ENCODE measurements at regions not wholly inside any gene's neighbourhood (a gene's known extent, or its start where the extent isn't known, plus 50 kb on each side); places are given as distances from the start of the nearest gene placed in this dataset.

DNA sequence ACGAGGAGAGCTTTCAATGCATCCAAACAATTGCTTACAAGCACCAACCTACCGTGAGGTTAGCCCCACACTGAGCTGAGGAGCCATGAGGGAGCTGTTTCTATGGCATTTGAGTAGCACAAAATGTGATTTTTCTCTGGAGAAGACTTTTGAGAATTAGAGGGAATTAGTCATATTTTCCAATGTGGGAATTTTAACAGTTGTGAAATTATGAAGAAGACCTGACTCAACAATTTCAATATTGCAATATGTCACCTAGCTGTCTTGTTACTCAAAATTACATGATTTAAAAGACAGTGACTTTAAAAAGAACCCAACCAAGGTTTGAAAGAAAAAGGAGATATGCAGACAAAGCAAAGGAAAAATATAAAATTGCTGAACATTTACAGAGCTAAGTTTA lies 62.6 kb upstream of the LY86 start (continued):
- TF ChIP-seq ZNF396 (CRISPR knock-in tag; IDR thresholded peaks at IDR 0.05; ENCODE audit: borderline replicate concordance) (no peak), CBFB (CRISPR knock-in tag; IDR thresholded peaks at IDR 0.05; ENCODE audit: low read depth) (no peak), SMAD3 (CRISPR knock-in tag; IDR thresholded peaks at IDR 0.05; ENCODE audit: borderline replicate concordance) (no peak), TEAD1 (CRISPR knock-in tag; IDR thresholded peaks at IDR 0.05) (no peak), ZNF121 (CRISPR knock-in tag; IDR thresholded peaks at IDR 0.05) (no peak), JAZF1 (CRISPR knock-in tag; IDR thresholded peaks at IDR 0.05) (no peak), JUN (CRISPR knock-in tag; IDR thresholded peaks at IDR 0.05) (no peak), SMAD4 (CRISPR knock-in tag; IDR thresholded peaks at IDR 0.05) (no peak)
- TF ChIP-seq, protein P1, sequence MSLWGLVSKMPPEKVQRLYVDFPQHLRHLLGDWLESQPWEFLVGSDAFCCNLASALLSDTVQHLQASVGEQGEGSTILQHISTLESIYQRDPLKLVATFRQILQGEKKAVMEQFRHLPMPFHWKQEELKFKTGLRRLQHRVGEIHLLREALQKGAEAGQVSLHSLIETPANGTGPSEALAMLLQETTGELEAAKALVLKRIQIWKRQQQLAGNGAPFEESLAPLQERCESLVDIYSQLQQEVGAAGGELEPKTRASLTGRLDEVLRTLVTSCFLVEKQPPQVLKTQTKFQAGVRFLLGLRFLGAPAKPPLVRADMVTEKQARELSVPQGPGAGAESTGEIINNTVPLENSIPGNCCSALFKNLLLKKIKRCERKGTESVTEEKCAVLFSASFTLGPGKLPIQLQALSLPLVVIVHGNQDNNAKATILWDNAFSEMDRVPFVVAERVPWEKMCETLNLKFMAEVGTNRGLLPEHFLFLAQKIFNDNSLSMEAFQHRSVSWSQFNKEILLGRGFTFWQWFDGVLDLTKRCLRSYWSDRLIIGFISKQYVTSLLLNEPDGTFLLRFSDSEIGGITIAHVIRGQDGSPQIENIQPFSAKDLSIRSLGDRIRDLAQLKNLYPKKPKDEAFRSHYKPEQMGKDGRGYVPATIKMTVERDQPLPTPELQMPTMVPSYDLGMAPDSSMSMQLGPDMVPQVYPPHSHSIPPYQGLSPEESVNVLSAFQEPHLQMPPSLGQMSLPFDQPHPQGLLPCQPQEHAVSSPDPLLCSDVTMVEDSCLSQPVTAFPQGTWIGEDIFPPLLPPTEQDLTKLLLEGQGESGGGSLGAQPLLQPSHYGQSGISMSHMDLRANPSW (CRISPR knock-in tag; conservative IDR thresholded peaks at IDR 0.05; ENCODE audit: low read depth) = no peak
- TF ChIP-seq, protein P2, sequence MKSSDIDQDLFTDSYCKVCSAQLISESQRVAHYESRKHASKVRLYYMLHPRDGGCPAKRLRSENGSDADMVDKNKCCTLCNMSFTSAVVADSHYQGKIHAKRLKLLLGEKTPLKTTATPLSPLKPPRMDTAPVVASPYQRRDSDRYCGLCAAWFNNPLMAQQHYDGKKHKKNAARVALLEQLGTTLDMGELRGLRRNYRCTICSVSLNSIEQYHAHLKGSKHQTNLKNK (CRISPR knock-in tag; IDR thresholded peaks at IDR 0.05) = no peak
- TF ChIP-seq, protein P3, sequence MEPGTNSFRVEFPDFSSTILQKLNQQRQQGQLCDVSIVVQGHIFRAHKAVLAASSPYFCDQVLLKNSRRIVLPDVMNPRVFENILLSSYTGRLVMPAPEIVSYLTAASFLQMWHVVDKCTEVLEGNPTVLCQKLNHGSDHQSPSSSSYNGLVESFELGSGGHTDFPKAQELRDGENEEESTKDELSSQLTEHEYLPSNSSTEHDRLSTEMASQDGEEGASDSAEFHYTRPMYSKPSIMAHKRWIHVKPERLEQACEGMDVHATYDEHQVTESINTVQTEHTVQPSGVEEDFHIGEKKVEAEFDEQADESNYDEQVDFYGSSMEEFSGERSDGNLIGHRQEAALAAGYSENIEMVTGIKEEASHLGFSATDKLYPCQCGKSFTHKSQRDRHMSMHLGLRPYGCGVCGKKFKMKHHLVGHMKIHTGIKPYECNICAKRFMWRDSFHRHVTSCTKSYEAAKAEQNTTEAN (CRISPR knock-in tag; IDR thresholded peaks at IDR 0.05) = no peak
- TF ChIP-seq, protein P4, sequence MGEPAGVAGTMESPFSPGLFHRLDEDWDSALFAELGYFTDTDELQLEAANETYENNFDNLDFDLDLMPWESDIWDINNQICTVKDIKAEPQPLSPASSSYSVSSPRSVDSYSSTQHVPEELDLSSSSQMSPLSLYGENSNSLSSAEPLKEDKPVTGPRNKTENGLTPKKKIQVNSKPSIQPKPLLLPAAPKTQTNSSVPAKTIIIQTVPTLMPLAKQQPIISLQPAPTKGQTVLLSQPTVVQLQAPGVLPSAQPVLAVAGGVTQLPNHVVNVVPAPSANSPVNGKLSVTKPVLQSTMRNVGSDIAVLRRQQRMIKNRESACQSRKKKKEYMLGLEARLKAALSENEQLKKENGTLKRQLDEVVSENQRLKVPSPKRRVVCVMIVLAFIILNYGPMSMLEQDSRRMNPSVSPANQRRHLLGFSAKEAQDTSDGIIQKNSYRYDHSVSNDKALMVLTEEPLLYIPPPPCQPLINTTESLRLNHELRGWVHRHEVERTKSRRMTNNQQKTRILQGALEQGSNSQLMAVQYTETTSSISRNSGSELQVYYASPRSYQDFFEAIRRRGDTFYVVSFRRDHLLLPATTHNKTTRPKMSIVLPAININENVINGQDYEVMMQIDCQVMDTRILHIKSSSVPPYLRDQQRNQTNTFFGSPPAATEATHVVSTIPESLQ (CRISPR knock-in tag; IDR thresholded peaks at IDR 0.05) = no peak

DNA sequence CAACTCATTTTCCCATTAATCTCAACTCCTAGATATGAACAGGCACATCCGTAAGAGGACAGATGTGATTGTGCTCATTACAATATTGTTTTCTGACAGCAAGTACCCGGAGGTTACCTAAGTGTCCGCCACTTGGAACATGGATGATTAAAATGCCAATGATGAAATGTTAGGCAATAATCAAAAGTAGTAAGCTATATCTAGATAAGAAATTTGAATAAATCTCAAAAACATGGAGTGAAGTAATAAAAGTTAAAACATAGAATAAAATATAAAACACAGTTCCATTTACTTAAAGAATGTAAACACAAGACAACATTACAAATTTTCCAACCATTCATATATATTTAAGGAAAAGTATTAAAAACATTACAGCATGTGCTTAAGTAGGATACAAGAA lies 59.2 kb upstream of the LY86 start:
- ATAC-seq (no peak), DNase-seq (ENCODE audit: low spot score) (no peak)
- Mint-ChIP-seq H3K36me3 (no peaks in the 10 kb centered on the region), H3K9me3 (peaks cover 8% of the 10 kb centered on the region), H3K27ac (no peak overlapping the region), H3K4me1 (peaks cover 25% of the 10 kb centered on the region), H3K27me3 (ENCODE audit: low read depth) (peaks cover 3% of the 10 kb centered on the region; the same call in 1 of the 2 replicates), H3K4me3 (no peak overlapping the region)
- TF ChIP-seq, protein P5, sequence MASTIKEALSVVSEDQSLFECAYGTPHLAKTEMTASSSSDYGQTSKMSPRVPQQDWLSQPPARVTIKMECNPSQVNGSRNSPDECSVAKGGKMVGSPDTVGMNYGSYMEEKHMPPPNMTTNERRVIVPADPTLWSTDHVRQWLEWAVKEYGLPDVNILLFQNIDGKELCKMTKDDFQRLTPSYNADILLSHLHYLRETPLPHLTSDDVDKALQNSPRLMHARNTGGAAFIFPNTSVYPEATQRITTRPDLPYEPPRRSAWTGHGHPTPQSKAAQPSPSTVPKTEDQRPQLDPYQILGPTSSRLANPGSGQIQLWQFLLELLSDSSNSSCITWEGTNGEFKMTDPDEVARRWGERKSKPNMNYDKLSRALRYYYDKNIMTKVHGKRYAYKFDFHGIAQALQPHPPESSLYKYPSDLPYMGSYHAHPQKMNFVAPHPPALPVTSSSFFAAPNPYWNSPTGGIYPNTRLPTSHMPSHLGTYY (CRISPR knock-in tag; IDR thresholded peaks at IDR 0.05) = no peak
- TF ChIP-seq, protein P1 (CRISPR knock-in tag; conservative IDR thresholded peaks at IDR 0.05; ENCODE audit: low read depth) = no peak
- TF ChIP-seq EMX1 (CRISPR knock-in tag; IDR thresholded peaks at IDR 0.05) (no peak), CREM (CRISPR knock-in tag; IDR thresholded peaks at IDR 0.05) (no peak), CREB1 (CRISPR knock-in tag; IDR thresholded peaks at IDR 0.05) (no peak), ZNF423 (CRISPR knock-in tag; IDR thresholded peaks at IDR 0.05) (no peak), ZNF671 (CRISPR knock-in tag; IDR thresholded peaks at IDR 0.05) (no peak), SP1 (CRISPR knock-in tag; conservative IDR thresholded peaks at IDR 0.05) (no peak), ATF1 (CRISPR knock-in tag; IDR thresholded peaks at IDR 0.05) (no peak)
- TF ChIP-seq, protein P2 (CRISPR knock-in tag; IDR thresholded peaks at IDR 0.05) = no peak
- ChIA-PET POLR2A (no interaction called here), CTCF (no interaction called here)
